Astrocyte of the spinal cord (primary cell): ENCODE measurements at regions not wholly inside any gene's neighbourhood (a gene's known extent, or its start where the extent isn't known, plus 50 kb on each side); places are given as distances from the start of the nearest gene placed in this dataset.
"Not testable (repeated sequence)": the region's sequence is repeated elsewhere in the genome, so short reads cannot be mapped to it uniquely, and the experiment has no call there.

Source experiments
- DNase-seq: peaks from one replicate; pipeline ENCODE4 v3.0.0; 2011; ENCODE audit warnings: low read depth, low spot score
- H3K4me3 ChIP-seq: 2 replicates; pipeline ENCODE4 v1.5.1; 2011; ENCODE audit warnings: low read depth, mild to moderate bottlenecking, low read length, moderate library complexity
- CTCF ChIP-seq: IDR thresholded peaks from 2 replicates; pipeline ENCODE4 v1.5.1; 2012; ENCODE audit warnings: low read depth, mild to moderate bottlenecking, low read length, inconsistent platforms
- in situ Hi-C: cut with HindIII; loops from 2 replicates; pipeline ENCODE4 v1.10.0; 2017; ENCODE audit warnings: low sequenced_read_pairs

GRCh38 chr12:9329019-9329418 lies 120.8 kb upstream of the PZP start:
- in situ Hi-C loops: no loop called here
- no peak overlapping the region for H3K4me3 ChIP-seq
- no peak for TF ChIP-seq CTCF
- no peak for DNase-seq

GRCh38 chr12:9328065-9328464 lies 119.9 kb upstream of the PZP start:
- TF ChIP-seq CTCF: no peak
- no peak overlapping the region for H3K4me3 ChIP-seq
- DNase-seq: no peak
- in situ Hi-C loops: no loop called here

GRCh38 chr12:9327320-9327719 lies 119.1 kb upstream of the PZP start:
- H3K4me3 ChIP-seq: no peak overlapping the region
- no peak for TF ChIP-seq CTCF
- no peak for DNase-seq
- in situ Hi-C loops: no loop called here

GRCh38 chr12:9326849-9327248 lies 118.7 kb upstream of the PZP start:
- in situ Hi-C loops, DNase-seq, H3K4me3 ChIP-seq: not testable (repeated sequence)

- in situ Hi-C loops: no loop called here
Measured at GRCh38 chr12:9326085-9326484, 117.9 kb upstream of the PZP start.

GRCh38 chr12:9325471-9325870 lies 117.3 kb upstream of the PZP start:
- H3K4me3 ChIP-seq: no peak overlapping the region
- in situ Hi-C loops: no loop called here
- no peak for TF ChIP-seq CTCF
- DNase-seq: no peak

More at GRCh38 chr12:9326085-9326484, 117.9 kb upstream of the PZP start:
- H3K4me3 ChIP-seq: no peak overlapping the region
- TF ChIP-seq CTCF: no peak
- DNase-seq: no peak

GRCh38 chr12:9324782-9325181 lies 116.6 kb upstream of the PZP start:
- TF ChIP-seq CTCF: no peak
- in situ Hi-C loops: no loop called here
- no peak for DNase-seq
- no peak overlapping the region for H3K4me3 ChIP-seq
